ENCODE measurements at regions not wholly inside any gene's neighbourhood (a gene's known extent, or its start where the extent isn't known, plus 50 kb on each side); places are given as distances from the start of the nearest gene placed in this dataset.

GRCh38 chr18:75121266-75121665, 87.7 kb downstream of the PTGR3 start:
- DNase-seq (ENCODE audit: low read depth), result no peak
- H3K4me3 ChIP-seq (ENCODE audit: control insufficient read depth, low read depth, low read length), result no peak overlapping the region
- TF ChIP-seq, protein P1, sequence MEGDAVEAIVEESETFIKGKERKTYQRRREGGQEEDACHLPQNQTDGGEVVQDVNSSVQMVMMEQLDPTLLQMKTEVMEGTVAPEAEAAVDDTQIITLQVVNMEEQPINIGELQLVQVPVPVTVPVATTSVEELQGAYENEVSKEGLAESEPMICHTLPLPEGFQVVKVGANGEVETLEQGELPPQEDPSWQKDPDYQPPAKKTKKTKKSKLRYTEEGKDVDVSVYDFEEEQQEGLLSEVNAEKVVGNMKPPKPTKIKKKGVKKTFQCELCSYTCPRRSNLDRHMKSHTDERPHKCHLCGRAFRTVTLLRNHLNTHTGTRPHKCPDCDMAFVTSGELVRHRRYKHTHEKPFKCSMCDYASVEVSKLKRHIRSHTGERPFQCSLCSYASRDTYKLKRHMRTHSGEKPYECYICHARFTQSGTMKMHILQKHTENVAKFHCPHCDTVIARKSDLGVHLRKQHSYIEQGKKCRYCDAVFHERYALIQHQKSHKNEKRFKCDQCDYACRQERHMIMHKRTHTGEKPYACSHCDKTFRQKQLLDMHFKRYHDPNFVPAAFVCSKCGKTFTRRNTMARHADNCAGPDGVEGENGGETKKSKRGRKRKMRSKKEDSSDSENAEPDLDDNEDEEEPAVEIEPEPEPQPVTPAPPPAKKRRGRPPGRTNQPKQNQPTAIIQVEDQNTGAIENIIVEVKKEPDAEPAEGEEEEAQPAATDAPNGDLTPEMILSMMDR (conservative IDR thresholded peaks at IDR 0.05; ENCODE audit: control insufficient read depth, insufficient read depth, low read depth, low read length), result no peak

DNA sequence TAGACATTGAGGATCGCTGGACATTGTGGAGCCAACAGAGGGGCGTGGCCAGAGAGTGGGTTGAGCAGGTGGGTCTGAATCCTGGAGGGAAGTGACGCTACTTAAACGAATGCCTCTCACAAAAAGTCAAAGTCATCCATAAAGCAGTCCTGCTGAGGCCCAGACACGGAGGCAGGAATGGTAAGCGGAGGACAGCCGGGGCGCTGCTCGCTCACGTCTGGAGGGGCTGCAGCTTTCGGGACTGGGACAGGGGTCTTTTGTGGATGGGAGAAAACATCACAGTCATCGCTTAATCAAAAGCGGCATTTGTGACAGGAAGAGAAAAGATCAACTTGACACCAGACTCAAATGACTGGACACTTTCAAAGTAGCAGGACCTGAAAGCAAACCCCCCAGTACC, 88.4 kb downstream of the PTGR3 start:
- no peak overlapping the region for H3K4me3 ChIP-seq (ENCODE audit: control insufficient read depth, low read depth, low read length)
- TF ChIP-seq, protein P1 (conservative IDR thresholded peaks at IDR 0.05; ENCODE audit: control insufficient read depth, insufficient read depth, low read depth, low read length), result no peak
- DNase-seq (ENCODE audit: low read depth), result no peak

GRCh38 chr18:75116809-75117208, 92.1 kb downstream of the PTGR3 start:
- no peak overlapping the region for H3K4me3 ChIP-seq (ENCODE audit: control insufficient read depth, low read depth, low read length)
- DNase-seq (ENCODE audit: low read depth), result no peak
- TF ChIP-seq, protein P1 (conservative IDR thresholded peaks at IDR 0.05; ENCODE audit: control insufficient read depth, insufficient read depth, low read depth, low read length), result no peak

- DNase-seq (ENCODE audit: low read depth), result no peak
- no peak overlapping the region for H3K4me3 ChIP-seq (ENCODE audit: control insufficient read depth, low read depth, low read length)
- TF ChIP-seq, protein P1 (conservative IDR thresholded peaks at IDR 0.05; ENCODE audit: control insufficient read depth, insufficient read depth, low read depth, low read length), result no peak
These were observed 92.8 kb downstream of the PTGR3 start for GRCh38 chr18:75116165-75116564.

GRCh38 chr18:75115514-75115913, 93.4 kb downstream of the PTGR3 start:
- TF ChIP-seq, protein P1 (conservative IDR thresholded peaks at IDR 0.05; ENCODE audit: control insufficient read depth, insufficient read depth, low read depth, low read length), result no peak
- H3K4me3 ChIP-seq (ENCODE audit: control insufficient read depth, low read depth, low read length), result no peak overlapping the region
- no peak for DNase-seq (ENCODE audit: low read depth)

All from fibroblast of mammary gland (primary cell).